ENCODE measurements at regions not wholly inside any gene's neighbourhood (a gene's known extent, or its start where the extent isn't known, plus 50 kb on each side); places are given as distances from the start of the nearest gene placed in this dataset.

GRCh38 chr1:234916840-234917239 is 211.8 kb downstream of the TOMM20 start:
- TF ChIP-seq POLR2A (IDR thresholded peaks at IDR 0.05), result no peak
- no peak for TF ChIP-seq CTCF (IDR thresholded peaks at IDR 0.05)

All from uterus (tissue), 2 donors.